ENCODE measurements at regions not wholly inside any gene's neighbourhood (a gene's known extent, or its start where the extent isn't known, plus 50 kb on each side); places are given as distances from the start of the nearest gene placed in this dataset.
"Not testable (repeated sequence)": the region's sequence is repeated elsewhere in the genome, so short reads cannot be mapped to it uniquely, and the experiment has no call there.

- WGBS, 2 donors = 83 to 85% methylated on average over 29 of the region's 29 CpGs
- DNase-seq (ENCODE audit: low spot score in 2 of 2); H3K4me3 ChIP-seq (ENCODE audit: low read depth, poor library complexity, severe bottlenecking); intact Hi-C loops (cut with DNase I; ENCODE audit: low total_unique reads): not testable (repeated sequence)
Observed at GRCh38 chr15:20282491-20282943, 259.1 kb downstream of the GOLGA6L6 start.

GRCh38 chr15:20281567-20282275 is 259.9 kb downstream of the GOLGA6L6 start:
- H3K4me3 ChIP-seq (ENCODE audit: low read depth, poor library complexity, severe bottlenecking); DNase-seq (ENCODE audit: low spot score in 2 of 2); intact Hi-C loops (cut with DNase I; ENCODE audit: low total_unique reads): not testable (repeated sequence)
- 74 to 77% methylated on average over 7 of the region's 7 CpGs for WGBS, 2 donors

GRCh38 chr15:20280933-20281463 is 260.6 kb downstream of the GOLGA6L6 start:
- no peak for DNase-seq (ENCODE audit: low spot score in 2 of 2)
- H3K4me3 ChIP-seq (ENCODE audit: low read depth, poor library complexity, severe bottlenecking) = no peak overlapping the region
- intact Hi-C loops (cut with DNase I; ENCODE audit: low total_unique reads) = no loop called here
- WGBS, 2 donors = 83 to 86% methylated on average over 16 of the region's 16 CpGs
- TF ChIP-seq POLR2A (IDR thresholded peaks at IDR 0.05) = no peak

DNA sequence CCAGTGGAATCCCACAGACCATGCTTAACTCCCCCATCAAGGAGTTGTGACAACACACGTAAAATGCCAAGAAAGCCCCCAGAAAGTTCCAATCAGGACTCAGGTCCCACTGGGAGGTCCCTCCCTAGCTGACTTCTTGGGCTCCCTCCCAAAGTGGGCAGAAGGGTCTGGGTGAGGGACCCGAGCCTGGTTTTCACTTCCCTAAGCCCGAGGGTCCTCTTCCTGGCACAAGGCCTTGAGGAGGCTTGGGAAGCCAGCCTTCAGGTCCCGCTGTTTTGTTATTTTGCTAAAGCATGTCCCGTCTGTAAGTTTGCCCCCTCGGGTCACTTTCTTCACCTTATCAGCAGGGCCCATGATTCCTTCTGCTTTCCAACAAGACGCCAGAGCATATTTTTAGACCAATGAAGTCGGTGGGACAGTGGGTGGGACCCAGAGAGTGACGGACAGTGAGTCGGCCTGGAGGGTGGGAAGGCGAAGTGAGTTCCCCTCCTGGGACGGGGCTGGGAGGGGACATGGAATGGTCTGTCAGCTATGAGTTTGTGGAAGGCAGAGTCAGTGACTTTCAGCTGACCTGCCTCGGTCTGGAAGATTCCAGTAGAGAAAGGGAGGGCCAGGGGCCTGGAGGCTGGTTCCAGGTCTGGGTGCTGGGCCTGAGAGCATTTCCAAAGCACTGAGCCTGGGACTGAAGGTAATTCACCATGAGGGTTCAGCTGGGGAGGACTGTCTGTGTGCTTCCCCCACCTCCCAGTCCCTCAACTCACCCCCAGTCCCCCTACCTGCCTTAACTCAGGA is 261.3 kb downstream of the GOLGA6L6 start:
- intact Hi-C loops (cut with DNase I; ENCODE audit: low total_unique reads); DNase-seq (ENCODE audit: low spot score in 2 of 2); H3K4me3 ChIP-seq (ENCODE audit: low read depth, poor library complexity, severe bottlenecking): not testable (repeated sequence)
- WGBS, 2 donors = 78% methylated on average over 13 of the region's 13 CpGs

DNA sequence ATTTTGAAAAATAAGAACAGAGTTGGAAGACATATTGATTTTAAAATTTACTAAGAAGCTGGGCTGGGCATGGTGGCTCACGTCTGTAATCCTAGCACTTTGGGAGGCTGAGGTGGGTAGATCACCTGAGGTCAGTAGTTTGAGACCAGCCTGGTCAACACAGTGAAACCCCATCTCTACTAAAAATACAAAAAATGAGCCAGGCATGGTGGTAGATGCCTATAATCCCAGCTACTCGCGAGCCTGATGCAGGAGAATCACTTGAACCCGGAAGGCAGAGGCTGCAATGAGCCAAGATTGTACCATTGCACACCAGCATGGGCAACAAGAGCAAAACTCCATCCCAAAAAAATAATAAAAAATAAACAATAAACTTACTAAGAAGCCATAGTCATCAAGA is 262.5 kb downstream of the GOLGA6L6 start:
- intact Hi-C loops (cut with DNase I; ENCODE audit: low total_unique reads); H3K4me3 ChIP-seq (ENCODE audit: low read depth, poor library complexity, severe bottlenecking); DNase-seq (ENCODE audit: low spot score in 2 of 2): not testable (repeated sequence)
- WGBS, 2 donors = 55 to 56% methylated on average over 4 of the region's 4 CpGs

- H3K4me3 ChIP-seq (ENCODE audit: low read depth, poor library complexity, severe bottlenecking); intact Hi-C loops (cut with DNase I; ENCODE audit: low total_unique reads); DNase-seq (ENCODE audit: low spot score in 2 of 2): not testable (repeated sequence)
- WGBS, 2 donors = 26 to 30% methylated on average over 1 of the region's 1 CpG
Observed at GRCh38 chr15:20278376-20278775, 263.2 kb downstream of the GOLGA6L6 start.

- WGBS, 2 donors = 78 to 79% methylated on average over 3 of the region's 3 CpGs
- DNase-seq (ENCODE audit: low spot score in 2 of 2); intact Hi-C loops (cut with DNase I; ENCODE audit: low total_unique reads); H3K4me3 ChIP-seq (ENCODE audit: low read depth, poor library complexity, severe bottlenecking): not testable (repeated sequence)
Observed at GRCh38 chr15:20277451-20277850, 264.1 kb downstream of the GOLGA6L6 start.

DNA sequence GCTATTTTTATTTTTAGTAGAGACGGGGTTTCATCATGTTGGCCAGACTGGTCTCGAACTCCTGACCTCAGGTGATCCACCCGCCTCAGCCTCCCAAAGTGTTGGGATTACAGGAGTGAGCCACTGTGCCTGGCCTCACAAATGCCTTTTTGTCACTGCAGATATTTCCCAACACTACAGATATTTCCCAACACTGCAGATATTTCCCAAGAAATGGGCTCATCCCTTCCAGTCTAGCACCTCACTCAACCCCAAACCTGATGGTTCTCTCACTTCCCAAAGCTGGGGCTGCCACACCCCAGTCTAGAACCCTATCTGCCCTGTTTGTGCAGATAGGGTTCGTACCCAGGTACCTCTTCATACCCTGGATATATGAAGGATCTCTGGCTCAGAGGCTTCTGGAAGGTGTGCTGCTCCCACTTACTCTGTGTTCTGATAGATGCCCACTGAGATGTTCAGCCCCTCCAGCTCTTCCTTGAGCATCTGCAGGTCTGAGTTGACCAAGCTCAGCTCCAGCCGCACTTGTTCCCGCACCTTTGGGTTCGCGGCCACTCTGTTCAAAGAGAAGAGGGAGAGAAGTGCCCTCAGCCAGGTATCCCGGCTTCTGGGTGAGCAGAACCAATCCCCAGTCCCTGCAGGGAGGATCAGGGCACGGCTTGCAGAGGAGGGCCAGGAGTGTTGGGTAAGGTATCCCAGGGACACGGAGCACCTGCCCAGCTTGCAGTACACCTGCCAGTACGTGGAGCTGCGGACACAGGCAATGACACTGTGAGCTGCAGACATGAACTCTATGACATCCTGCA is 265.1 kb downstream of the GOLGA6L6 start:
- H3K4me3 ChIP-seq (ENCODE audit: low read depth, poor library complexity, severe bottlenecking); intact Hi-C loops (cut with DNase I; ENCODE audit: low total_unique reads); DNase-seq (ENCODE audit: low spot score in 2 of 2): not testable (repeated sequence)
- 75 to 79% methylated on average over 13 of the region's 13 CpGs for WGBS, 2 donors

- DNase-seq (ENCODE audit: low spot score in 2 of 2); H3K4me3 ChIP-seq (ENCODE audit: low read depth, poor library complexity, severe bottlenecking); intact Hi-C loops (cut with DNase I; ENCODE audit: low total_unique reads): not testable (repeated sequence)
- 64 to 66% methylated on average over 5 of the region's 5 CpGs for WGBS, 2 donors
Observed at GRCh38 chr15:20275373-20275967, 266.1 kb downstream of the GOLGA6L6 start.
